Testis (tissue), 2 donors: ENCODE measurements at regions not wholly inside any gene's neighbourhood (a gene's known extent, or its start where the extent isn't known, plus 50 kb on each side); places are given as distances from the start of the nearest gene placed in this dataset.

Experiments used
- CTCF ChIP-seq, 3 experiments: fragments of 450-650 bp in 2 of 3; fragments of 200-600 bp in 1 of 3; sonication (generic) in 1 of 3; IDR thresholded peaks; one replicate each; pipeline ENCODE4 v1.5.1; 2016 to 2019; ENCODE audit warnings: antibody characterized with exemption in 3 of 3, mild to moderate bottlenecking in 2 of 3, moderate library complexity in 1 of 3
- POLR2A ChIP-seq: fragments of 450-650 bp; IDR thresholded peaks from one replicate; pipeline ENCODE4 v1.6.1; 2017; ENCODE audit warnings: antibody characterized with exemption, mild to moderate bottlenecking, moderate library complexity

GRCh38 chr22:33192156-33192555, 134.0 kb upstream of the SYN3 start:
- TF ChIP-seq CTCF (IDR thresholded peaks at IDR 0.05) = no peak
- TF ChIP-seq POLR2A = no peak
